Thyroid gland (tissue), 4 donors: ENCODE measurements at regions not wholly inside any gene's neighbourhood (a gene's known extent, or its start where the extent isn't known, plus 50 kb on each side); places are given as distances from the start of the nearest gene placed in this dataset.
"Not testable (repeated sequence)": the region's sequence is repeated elsewhere in the genome, so short reads cannot be mapped to it uniquely, and the experiment has no call there.

Experiments
- DNase-seq, 2 donors: peaks; one replicate each; pipeline ENCODE4 v3.0.0-alpha.2; 2019
- H3K27ac ChIP-seq, 3 donors: fragments of 200-600 bp; sonication (generic); 1 replicate in 2 of 3; 2 replicates in 1 of 3; pipeline ENCODE4 v1.5.1; 2016 to 2019; ENCODE audit warnings: mild to moderate bottlenecking in 1 of 3, moderate library complexity in 1 of 3
- H3K27me3 ChIP-seq: fragments of 200-600 bp; sonication (generic); one replicate; pipeline ENCODE4 v1.5.1; 2019
- H3K36me3 ChIP-seq, 2 donors: fragments of 200-600 bp; sonication (generic); one replicate each; pipeline ENCODE4 v1.5.1; 2016 to 2019
- H3K4me1 ChIP-seq, 2 donors: fragments of 200-600 bp; sonication (generic); one replicate each; pipeline ENCODE4 v1.5.1; 2017 to 2019
- H3K4me3 ChIP-seq, 3 donors: fragments of 200-600 bp; sonication (generic); replicated peaks in 1 of 3; 1 replicate in 2 of 3; 2 replicates in 1 of 3; pipeline ENCODE4 v1.5.1; 2016; ENCODE audit warnings: mild to moderate bottlenecking in 1 of 3
- H3K9me3 ChIP-seq: fragments of 200-600 bp; sonication (generic); one replicate; pipeline ENCODE4 v1.5.1; 2017
- CTCF ChIP-seq, 6 experiments: fragments of 200-600 bp in 3 of 6; fragments of 450-650 bp in 3 of 6; sonication (generic) in 3 of 6; IDR thresholded peaks; one replicate each; pipeline ENCODE4 v1.5.1; 2016 to 2019; ENCODE audit warnings: antibody characterized with exemption in 6 of 6, mild to moderate bottlenecking in 2 of 6, inconsistent platforms in 1 of 6, moderate library complexity in 1 of 6
- POLR2A ChIP-seq, 2 donors: fragments of 450-650 bp; IDR thresholded peaks; one replicate each; pipeline ENCODE4 v1.6.1; 2017; ENCODE audit warnings: antibody characterized with exemption in 2 of 2, mild to moderate bottlenecking in 2 of 2, moderate library complexity in 1 of 2
- WGBS, 2 donors: methylation state at CpG; one replicate each; pipeline ENCODE4 v1.1.5; 2017; 5-methylcytosine and 5-hydroxymethylcytosine counted together
- intact Hi-C: fragments of 100-400 bp; cut with DNase I; formaldehyde crosslinking; loops from one replicate; pipeline ENCODE4 v1.15.1; 2023

- Histone ChIP-seq H3K4me3 (no peak overlapping the region), H3K36me3 (no peaks in the 10 kb centered on the region), H3K4me1 (no peaks in the 10 kb centered on the region), H3K27me3 (no peaks in the 10 kb centered on the region), H3K27ac (no peak overlapping the region), H3K9me3 (no peaks in the 10 kb centered on the region)
- 40 to 61% methylated on average over 30 to 33 of the region's 51 CpGs for WGBS, 2 donors
- TF ChIP-seq CTCF (IDR thresholded peaks at IDR 0.05): no peak
- no peak for TF ChIP-seq POLR2A (IDR thresholded peaks at IDR 0.05)
- intact Hi-C loops: no loop called here
- DNase-seq: no peak
Measured at GRCh38 chr7:57203161-57203791, 71.0 kb upstream of the ZNF479 start.

DNA sequence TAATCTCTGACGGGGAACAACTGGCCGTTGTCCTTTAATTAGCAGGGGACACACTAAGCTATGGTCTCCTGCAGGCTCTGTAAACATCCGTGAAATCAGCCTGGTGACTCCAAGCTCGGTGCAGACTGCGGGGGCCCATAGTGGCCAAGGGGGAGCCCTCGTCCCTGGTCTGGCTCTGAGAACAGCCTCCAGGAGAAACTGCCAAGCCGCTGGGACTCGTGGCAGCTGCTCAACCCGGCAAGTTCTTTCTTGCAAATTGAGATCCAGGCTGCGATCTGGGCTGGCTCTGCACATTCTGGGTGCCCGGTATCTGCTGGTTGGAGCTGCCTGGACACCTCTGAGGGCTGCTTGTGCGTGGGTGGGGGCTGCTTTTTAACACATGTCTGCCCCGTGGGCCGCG is 71.6 kb upstream of the ZNF479 start:
- H3K9me3 ChIP-seq, H3K4me3 ChIP-seq, H3K27ac ChIP-seq, H3K36me3 ChIP-seq, H3K4me1 ChIP-seq, H3K27me3 ChIP-seq, intact Hi-C loops, DNase-seq: not testable (repeated sequence)
- WGBS, 2 donors: 58 to 59% methylated on average over 13 to 15 of the region's 15 CpGs

DNA sequence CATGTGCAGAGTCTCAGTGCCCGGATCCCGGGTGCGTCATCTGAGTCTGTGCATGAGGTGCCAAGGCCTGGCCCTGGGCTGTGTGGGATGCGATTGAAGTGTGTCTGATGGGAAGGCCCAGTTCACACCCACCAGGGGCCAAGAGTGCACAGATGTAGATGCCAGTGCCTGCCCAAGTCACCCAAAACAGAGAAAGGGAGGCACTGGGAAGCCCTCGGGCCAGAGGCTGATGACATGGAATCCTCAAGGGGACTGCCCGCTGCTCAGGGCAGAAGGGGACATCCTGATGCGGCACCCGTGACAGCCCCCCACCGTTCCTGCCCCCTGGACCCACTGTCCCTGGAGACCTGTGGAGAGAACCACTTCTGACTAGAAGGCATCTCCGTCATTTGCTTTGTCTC is 72.2 kb upstream of the ZNF479 start:
- no peaks in the 10 kb centered on the region for H3K36me3 ChIP-seq
- H3K4me1 ChIP-seq: no peaks in the 10 kb centered on the region
- intact Hi-C loops: no loop called here
- no peaks in the 10 kb centered on the region for H3K27me3 ChIP-seq
- no peak overlapping the region for H3K4me3 ChIP-seq
- 89 to 90% methylated on average over 7 to 10 of the region's 10 CpGs for WGBS, 2 donors
- DNase-seq: no peak
- H3K9me3 ChIP-seq: no peaks in the 10 kb centered on the region
- no peak overlapping the region for H3K27ac ChIP-seq
- TF ChIP-seq POLR2A (IDR thresholded peaks at IDR 0.05) (no peak), CTCF (IDR thresholded peaks at IDR 0.05) (no peak)

GRCh38 chr7:57205000-57205399 is 72.8 kb upstream of the ZNF479 start:
- H3K27me3 ChIP-seq: no peaks in the 10 kb centered on the region
- H3K9me3 ChIP-seq: no peaks in the 10 kb centered on the region
- DNase-seq: no peak
- H3K36me3 ChIP-seq: no peaks in the 10 kb centered on the region
- no peak overlapping the region for H3K4me3 ChIP-seq
- whole genome bisulfite sequencing, 2 donors: 85 to 88% methylated on average over 7 of the region's 7 CpGs
- intact Hi-C loops: no loop called here
- H3K27ac ChIP-seq: no peak overlapping the region
- H3K4me1 ChIP-seq: no peaks in the 10 kb centered on the region
- TF ChIP-seq POLR2A (IDR thresholded peaks at IDR 0.05): no peak
- no peak for TF ChIP-seq CTCF (IDR thresholded peaks at IDR 0.05)

GRCh38 chr7:57207836-57208235 is 75.6 kb upstream of the ZNF479 start:
- no peaks in the 10 kb centered on the region for H3K9me3 ChIP-seq
- WGBS, 2 donors: 69 to 71% methylated on average over 6 of the region's 6 CpGs
- no peak overlapping the region for H3K4me3 ChIP-seq
- H3K27me3 ChIP-seq: no peaks in the 10 kb centered on the region
- intact Hi-C loops: no loop called here
- no peak overlapping the region for H3K27ac ChIP-seq
- DNase-seq: no peak
- H3K36me3 ChIP-seq: no peaks in the 10 kb centered on the region
- TF ChIP-seq POLR2A (IDR thresholded peaks at IDR 0.05): no peak
- no peak for TF ChIP-seq CTCF (IDR thresholded peaks at IDR 0.05)
- H3K4me1 ChIP-seq: no peaks in the 10 kb centered on the region

GRCh38 chr7:57210212-57210611 is 78.0 kb upstream of the ZNF479 start:
- DNase-seq: no peak
- Histone ChIP-seq H3K27me3 (no peaks in the 10 kb centered on the region), H3K4me3 (no peak overlapping the region), H3K27ac (no peak overlapping the region), H3K4me1 (no peaks in the 10 kb centered on the region), H3K36me3 (no peaks in the 10 kb centered on the region), H3K9me3 (no peaks in the 10 kb centered on the region)
- intact Hi-C loops: no loop called here
- TF ChIP-seq POLR2A (IDR thresholded peaks at IDR 0.05): no peak
- TF ChIP-seq CTCF (IDR thresholded peaks at IDR 0.05): no peak
- 66 to 81% methylated on average over 2 to 3 of the region's 3 CpGs for WGBS, 2 donors
